Ovary (tissue), 3 donors: ENCODE measurements at regions not wholly inside any gene's neighbourhood (a gene's known extent, or its start where the extent isn't known, plus 50 kb on each side); places are given as distances from the start of the nearest gene placed in this dataset.

Experiments
- EP300 ChIP-seq: sonication (generic); formaldehyde crosslinking; IDR thresholded peaks from one replicate; pipeline ENCODE4 v1.6.1; 2017; ENCODE audit warnings: antibody characterized with exemption
- POLR2A ChIP-seq: fragments of 450-650 bp; IDR thresholded peaks from one replicate; pipeline ENCODE4 v1.6.1; 2017; ENCODE audit warnings: antibody characterized with exemption, mild to moderate bottlenecking, moderate library complexity
- TF ChIP-seq, protein P1 (sequence below), 3 donors: fragments of 450-650 bp in 2 of 3; fragments of 200-600 bp in 1 of 3; IDR thresholded peaks; one replicate each; pipeline versions ENCODE4 v1.5.1 to v1.8.0; 2016 to 2022; ENCODE audit warnings: antibody characterized with exemption in 3 of 3, mild to moderate bottlenecking in 1 of 3
- donor health status: DM: no; HTN: no; CAD: no.

DNA sequence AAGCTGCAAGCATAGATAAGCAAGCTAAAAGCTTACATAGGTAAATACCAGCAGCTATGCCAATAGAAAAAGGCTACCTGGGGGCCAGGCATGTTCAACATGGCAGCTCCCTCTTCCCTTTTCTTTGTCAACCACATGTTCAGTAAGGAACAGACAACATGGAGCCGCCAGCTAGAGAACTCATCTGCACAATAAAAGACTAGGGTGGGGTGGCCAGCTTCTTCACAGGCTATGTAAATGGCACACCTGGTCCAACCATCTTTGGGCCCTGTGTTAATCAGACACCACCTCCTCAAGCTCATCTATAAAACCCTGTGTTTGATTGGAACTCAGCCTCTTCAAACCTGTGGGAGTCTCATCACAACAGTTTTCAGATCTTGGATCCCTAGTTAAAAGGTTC, 129.7 kb upstream of the TMPO start:
- TF ChIP-seq, protein P1, sequence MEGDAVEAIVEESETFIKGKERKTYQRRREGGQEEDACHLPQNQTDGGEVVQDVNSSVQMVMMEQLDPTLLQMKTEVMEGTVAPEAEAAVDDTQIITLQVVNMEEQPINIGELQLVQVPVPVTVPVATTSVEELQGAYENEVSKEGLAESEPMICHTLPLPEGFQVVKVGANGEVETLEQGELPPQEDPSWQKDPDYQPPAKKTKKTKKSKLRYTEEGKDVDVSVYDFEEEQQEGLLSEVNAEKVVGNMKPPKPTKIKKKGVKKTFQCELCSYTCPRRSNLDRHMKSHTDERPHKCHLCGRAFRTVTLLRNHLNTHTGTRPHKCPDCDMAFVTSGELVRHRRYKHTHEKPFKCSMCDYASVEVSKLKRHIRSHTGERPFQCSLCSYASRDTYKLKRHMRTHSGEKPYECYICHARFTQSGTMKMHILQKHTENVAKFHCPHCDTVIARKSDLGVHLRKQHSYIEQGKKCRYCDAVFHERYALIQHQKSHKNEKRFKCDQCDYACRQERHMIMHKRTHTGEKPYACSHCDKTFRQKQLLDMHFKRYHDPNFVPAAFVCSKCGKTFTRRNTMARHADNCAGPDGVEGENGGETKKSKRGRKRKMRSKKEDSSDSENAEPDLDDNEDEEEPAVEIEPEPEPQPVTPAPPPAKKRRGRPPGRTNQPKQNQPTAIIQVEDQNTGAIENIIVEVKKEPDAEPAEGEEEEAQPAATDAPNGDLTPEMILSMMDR (IDR thresholded peaks at IDR 0.05): no peak
- no peak for TF ChIP-seq POLR2A
- no peak for TF ChIP-seq EP300
